RWPE1 (cell line): ENCODE measurements at regions not wholly inside any gene's neighbourhood (a gene's known extent, or its start where the extent isn't known, plus 50 kb on each side); places are given as distances from the start of the nearest gene placed in this dataset.

Source experiments
- CTCF ChIA-PET: fragments of 350-600 bp; sonication (Branson Sonifier 250); formaldehyde crosslinking; extraction: SDS; loops from one replicate; lab custom pipeline; 2021; lab: Yijun Ruan, JAX
- POLR2A ChIA-PET: fragments of 400-600 bp; formaldehyde crosslinking; extraction: SDS; loops from one replicate; lab custom pipeline; 2020; ENCODE audit warnings: antibody characterized with exemption; ENCODE audit not compliant: low non-redundant PET; lab: Yijun Ruan, JAX
- DNase-seq: peaks from one replicate; pipeline ENCODE4 v3.0.0; 2012; ENCODE audit warnings: low spot score
- H3K27ac ChIP-seq: fragments of 450-650 bp; 2 replicates; pipeline ENCODE4 v1.5.1; 2017
- TF ChIP-seq, protein P1 (sequence below): fragments of 450-650 bp; conservative IDR thresholded peaks from 2 replicates; pipeline ENCODE4 v1.5.1; 2017; ENCODE audit warnings: low read depth, mild to moderate bottlenecking

DNA sequence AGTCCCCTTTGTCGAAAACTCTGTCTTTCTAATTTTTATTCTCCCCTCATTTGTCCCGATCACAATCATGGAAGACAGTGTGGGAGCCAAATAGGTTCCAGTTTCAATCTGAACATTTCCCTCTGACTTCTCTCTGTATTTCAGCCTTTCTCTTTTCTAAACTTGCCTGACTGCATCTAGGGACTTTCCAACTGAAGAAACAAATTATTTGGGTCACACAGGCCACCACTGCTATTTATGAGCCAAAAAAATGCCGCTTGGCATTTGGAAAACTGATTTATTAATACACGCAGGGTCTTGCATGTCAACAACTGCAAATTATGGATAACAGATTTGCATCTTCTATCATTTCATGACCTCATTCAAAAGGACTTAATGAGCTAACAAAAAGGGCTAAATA, 55.2 kb upstream of the ELAC2 start:
- DNase-seq: no peak
- ChIA-PET POLR2A (no interaction called here), CTCF (interaction anchor here (0.6 kb wide), 1 partner anchor 1173 kb away, joined by 4 read pairs; no protein-coding TSS in a partner anchor)
- TF ChIP-seq, protein P1, sequence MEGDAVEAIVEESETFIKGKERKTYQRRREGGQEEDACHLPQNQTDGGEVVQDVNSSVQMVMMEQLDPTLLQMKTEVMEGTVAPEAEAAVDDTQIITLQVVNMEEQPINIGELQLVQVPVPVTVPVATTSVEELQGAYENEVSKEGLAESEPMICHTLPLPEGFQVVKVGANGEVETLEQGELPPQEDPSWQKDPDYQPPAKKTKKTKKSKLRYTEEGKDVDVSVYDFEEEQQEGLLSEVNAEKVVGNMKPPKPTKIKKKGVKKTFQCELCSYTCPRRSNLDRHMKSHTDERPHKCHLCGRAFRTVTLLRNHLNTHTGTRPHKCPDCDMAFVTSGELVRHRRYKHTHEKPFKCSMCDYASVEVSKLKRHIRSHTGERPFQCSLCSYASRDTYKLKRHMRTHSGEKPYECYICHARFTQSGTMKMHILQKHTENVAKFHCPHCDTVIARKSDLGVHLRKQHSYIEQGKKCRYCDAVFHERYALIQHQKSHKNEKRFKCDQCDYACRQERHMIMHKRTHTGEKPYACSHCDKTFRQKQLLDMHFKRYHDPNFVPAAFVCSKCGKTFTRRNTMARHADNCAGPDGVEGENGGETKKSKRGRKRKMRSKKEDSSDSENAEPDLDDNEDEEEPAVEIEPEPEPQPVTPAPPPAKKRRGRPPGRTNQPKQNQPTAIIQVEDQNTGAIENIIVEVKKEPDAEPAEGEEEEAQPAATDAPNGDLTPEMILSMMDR: no peak
- H3K27ac ChIP-seq: no peak overlapping the region

DNA sequence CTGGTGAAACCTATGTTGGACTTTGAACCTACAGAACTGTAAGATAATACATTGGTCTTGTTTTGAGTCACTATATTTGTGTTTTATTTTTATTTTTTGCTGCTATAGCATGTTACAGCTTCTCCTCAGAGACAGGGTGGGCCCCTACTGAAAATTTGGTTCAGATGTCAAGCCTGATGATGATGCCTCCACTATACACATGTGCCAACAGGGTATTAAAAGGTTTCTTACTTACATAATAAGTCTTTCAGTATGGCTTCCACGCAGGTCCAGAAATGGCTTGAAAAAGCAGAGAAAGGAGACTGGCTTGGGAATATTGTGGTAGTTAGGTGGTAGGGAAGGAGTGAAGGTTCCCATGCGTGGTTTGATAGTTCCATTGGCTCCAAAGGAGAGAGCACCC, 52.9 kb upstream of the ELAC2 start:
- TF ChIP-seq, protein P1: no peak
- CTCF ChIA-PET: no interaction called here
- DNase-seq: no peak
- POLR2A ChIA-PET: no interaction called here
- H3K27ac ChIP-seq: no peak overlapping the region

DNA sequence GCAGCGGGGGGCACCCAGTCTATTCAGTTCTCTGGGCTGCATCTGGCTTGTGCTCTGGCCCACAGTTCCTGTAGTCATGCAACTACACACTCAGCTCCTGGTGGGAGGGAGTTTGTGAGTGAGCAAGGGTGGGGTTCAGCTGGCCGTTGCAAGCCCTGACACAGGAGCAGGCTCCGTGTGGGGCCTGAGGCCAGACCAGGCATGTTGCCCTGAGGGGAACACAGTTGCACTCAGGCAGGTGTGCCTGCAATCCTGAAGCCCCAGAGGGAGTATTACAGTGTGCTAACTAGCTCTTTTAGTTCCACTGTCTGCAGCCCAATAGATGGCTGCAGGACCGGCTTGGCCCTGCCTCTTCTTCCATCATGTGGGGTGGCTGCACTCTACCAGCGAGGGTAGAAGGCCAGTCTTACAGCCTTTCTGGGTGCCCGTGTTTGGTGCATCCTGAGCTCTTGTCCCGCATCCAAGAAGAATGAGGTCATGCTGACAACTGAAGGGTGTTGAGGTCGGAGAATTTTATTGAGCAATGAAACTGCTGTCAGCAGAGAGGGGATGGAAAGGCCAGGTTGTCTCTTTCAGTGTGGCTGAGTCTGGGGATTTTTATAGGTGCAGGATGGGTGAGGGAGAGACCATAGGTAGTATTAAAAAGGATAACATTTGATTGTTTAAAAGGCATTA, 49.9 kb upstream of the ELAC2 start:
- CTCF ChIA-PET: no interaction called here
- POLR2A ChIA-PET: no interaction called here
- H3K27ac ChIP-seq: no peak overlapping the region
- no peak for DNase-seq
- TF ChIP-seq, protein P1: no peak
